ENCODE measurements at regions not wholly inside any gene's neighbourhood (a gene's known extent, or its start where the extent isn't known, plus 50 kb on each side); places are given as distances from the start of the nearest gene placed in this dataset.

- TF ChIP-seq CTCF (conservative IDR thresholded peaks at IDR 0.05; ENCODE audit: low read depth, low read length) (no peak), POLR2A (IDR thresholded peaks at IDR 0.05; ENCODE audit: low read depth, low read length) (no peak)
Measured at GRCh38 chr17:70484496-70484895, 315.2 kb downstream of the KCNJ2 start.

All from IMR-90 (cell line).